H1 (cell line): ENCODE measurements at regions not wholly inside any gene's neighbourhood (a gene's known extent, or its start where the extent isn't known, plus 50 kb on each side); places are given as distances from the start of the nearest gene placed in this dataset.

Source experiments
- CTCF ChIA-PET: fragments of 300-600 bp; sonication (Branson Sonifier 250); formaldehyde crosslinking; loops from one replicate; lab custom pipeline; 2021; ENCODE audit not compliant: partially characterized antibody; lab: Charles Lee
- POLR2A ChIA-PET: fragments of 300-600 bp; sonication (Branson Sonifier 250); formaldehyde crosslinking; loops from one replicate; lab custom pipeline; 2021; ENCODE audit warnings: inconsistent platforms; ENCODE audit not compliant: partially characterized antibody; lab: Charles Lee
- DNase-seq, 2 experiments: peaks; one replicate each; pipeline versions ENCODE4 v3.0.0 to v3.0.0-alpha.2; 2010 to 2022; ENCODE audit warnings: low spot score in 2 of 2, low read depth in 1 of 2, mixed read lengths in 1 of 2
- FAIRE-seq: peaks from 2 replicates; lab custom pipeline; 2011; peaks lifted over from hg19 to GRCh38; lab: Jason Lieb, UNC
- H2AFZ ChIP-seq: 2 replicates; pipeline ENCODE4 v1.8.1; 2012; ENCODE audit warnings: low read length, inconsistent platforms
- H2AK5ac ChIP-seq: 2 replicates; pipeline ENCODE4 v1.6.1; 2013; ENCODE audit warnings: low read depth, low read length
- H2BK120ac ChIP-seq: replicated peaks from 2 replicates; pipeline ENCODE3; 2013; ENCODE audit warnings: low read depth, low read length, inconsistent platforms
- H2BK12ac ChIP-seq: 2 replicates; pipeline ENCODE4 v1.6.1; 2013; ENCODE audit warnings: low read depth, low read length
- H2BK15ac ChIP-seq: 2 replicates; pipeline ENCODE4 v1.6.1; 2013; ENCODE audit warnings: low read length
- H2BK20ac ChIP-seq: 2 replicates; pipeline ENCODE4 v1.6.1; 2013; ENCODE audit warnings: low read length
- H2BK5ac ChIP-seq: 2 replicates; pipeline ENCODE4 v1.6.1; 2013; ENCODE audit warnings: low read depth, low read length
- H3K14ac ChIP-seq: 2 replicates; pipeline ENCODE4 v1.6.1; 2013; ENCODE audit warnings: inconsistent platforms; ENCODE audit not compliant: insufficient read length
- H3K18ac ChIP-seq: 2 replicates; pipeline ENCODE4 v1.6.1; 2013; ENCODE audit warnings: low read length; ENCODE audit errors: extremely low read depth
- H3K23ac ChIP-seq: 2 replicates; pipeline ENCODE4 v1.6.1; 2013; ENCODE audit warnings: inconsistent platforms; ENCODE audit not compliant: insufficient read length
- H3K23me2 ChIP-seq: 2 replicates; pipeline ENCODE4 v1.6.1; 2013; ENCODE audit warnings: low read depth, low read length
- H3K27ac ChIP-seq: 2 replicates; pipeline ENCODE4 v1.6.1; 2011; ENCODE audit warnings: low read depth, low read length, inconsistent platforms
- H3K27me3 ChIP-seq, 4 experiments: replicated peaks in 1 of 4; 1 replicate in 1 of 4; 2 replicates in 3 of 4; pipeline versions ENCODE4 v1.6.1 to v1.8.1; 2011 to 2013; ENCODE audit warnings: low read length in 3 of 4, mild to moderate bottlenecking in 3 of 4, inconsistent platforms in 2 of 4, mixed read lengths in 2 of 4, moderate library complexity in 1 of 4; ENCODE audit not compliant: control insufficient read depth in 3 of 4, insufficient read depth in 3 of 4; ENCODE audit errors: extremely low read depth in 1 of 4
- H3K36me3 ChIP-seq, 4 experiments: 2 replicates each; pipeline versions ENCODE4 v1.6.1 to v1.8.1; 2011 to 2013; ENCODE audit warnings: mild to moderate bottlenecking in 4 of 4, low read length in 3 of 4, moderate library complexity in 2 of 4, control low read depth in 1 of 4, inconsistent platforms in 1 of 4; ENCODE audit not compliant: insufficient read depth in 4 of 4, control insufficient read depth in 2 of 4
- H3K4ac ChIP-seq: replicated peaks from 2 replicates; pipeline ENCODE3; 2013; ENCODE audit warnings: low read length, low read depth, mixed read lengths, inconsistent platforms; ENCODE audit not compliant: insufficient read length
- H3K4me1 ChIP-seq, 4 experiments: replicated peaks in 1 of 4; 1 replicate in 1 of 4; 2 replicates in 3 of 4; pipeline versions ENCODE4 v1.6.1 to v1.8.1; 2011 to 2013; ENCODE audit warnings: low read length in 3 of 4, inconsistent platforms in 2 of 4, mixed read lengths in 1 of 4; ENCODE audit not compliant: insufficient read depth in 4 of 4, control insufficient read depth in 3 of 4
- H3K4me2 ChIP-seq, 2 experiments: 2 replicates each; pipeline versions ENCODE4 v1.6.1 to v1.8.1; 2011 to 2013; ENCODE audit warnings: low read depth in 2 of 2, low read length in 2 of 2, control low read depth in 1 of 2, inconsistent platforms in 1 of 2, mild to moderate bottlenecking in 1 of 2; ENCODE audit not compliant: insufficient read depth in 1 of 2
- H3K4me3 ChIP-seq, 4 experiments: fragments of 200-600, 300-600 bp in 1 of 4; sonication (generic), shearing (Covaris generic), sonication (Bioruptor Twin) in 1 of 4; 2 replicates each; pipeline versions ENCODE4 v1.5.1 to v1.8.1; 2011 to 2016; ENCODE audit warnings: low read length in 4 of 4, low read depth in 3 of 4, control low read depth in 2 of 4, inconsistent platforms in 2 of 4, mild to moderate bottlenecking in 2 of 4, mixed read lengths in 1 of 4, moderate library complexity in 1 of 4; ENCODE audit not compliant: insufficient read depth in 2 of 4; ENCODE audit errors: extremely low read depth in 1 of 4
- H3K56ac ChIP-seq: replicated peaks from 2 replicates; pipeline ENCODE3; 2013; ENCODE audit warnings: low read depth, mild to moderate bottlenecking, mixed read lengths, low read length, inconsistent platforms; ENCODE audit not compliant: insufficient read length
- H3K79me1 ChIP-seq: 2 replicates; pipeline ENCODE4 v1.6.1; 2013; ENCODE audit warnings: low read depth, low read length, control low read depth
- H3K79me2 ChIP-seq, 2 experiments: 2 replicates each; pipeline versions ENCODE4 v1.6.1 to v1.8.1; 2012 to 2013; ENCODE audit warnings: low read length in 2 of 2, mild to moderate bottlenecking in 2 of 2, inconsistent platforms in 1 of 2; ENCODE audit not compliant: insufficient read depth in 2 of 2, control insufficient read depth in 1 of 2
- H3K9ac ChIP-seq, 4 experiments: replicated peaks in 1 of 4; 1 replicate in 1 of 4; 2 replicates in 3 of 4; pipeline versions ENCODE4 v1.6.1 to v1.8.1; 2011 to 2013; ENCODE audit warnings: low read depth in 3 of 4, low read length in 3 of 4, control low read depth in 2 of 4, mild to moderate bottlenecking in 2 of 4, moderate library complexity in 2 of 4, inconsistent platforms in 1 of 4; ENCODE audit errors: extremely low read depth in 1 of 4
- H3K9me3 ChIP-seq, 2 experiments: 2 replicates each; pipeline versions ENCODE4 v1.6.1 to v1.8.1; 2012 to 2013; ENCODE audit warnings: mild to moderate bottlenecking in 2 of 2, moderate library complexity in 2 of 2, control low read depth in 1 of 2, inconsistent platforms in 1 of 2, low read depth in 1 of 2, low read length in 1 of 2, mixed read lengths in 1 of 2; ENCODE audit not compliant: insufficient read depth in 2 of 2
- H4K20me1 ChIP-seq, 2 experiments: replicated peaks in 1 of 2; 2 replicates each; pipeline versions ENCODE3 to v1.8.1; 2011 to 2013; ENCODE audit warnings: inconsistent platforms in 2 of 2, low read length in 2 of 2, mild to moderate bottlenecking in 1 of 2; ENCODE audit not compliant: insufficient read depth in 2 of 2, control insufficient read depth in 1 of 2
- H4K5ac ChIP-seq: 2 replicates; pipeline ENCODE4 v1.6.1; 2013; ENCODE audit warnings: low read length, low read depth, mixed read lengths, inconsistent platforms; ENCODE audit not compliant: insufficient read length
- H4K8ac ChIP-seq: 2 replicates; pipeline ENCODE4 v1.8.0; 2013; ENCODE audit warnings: mild to moderate bottlenecking, moderate library complexity, low read length, inconsistent platforms; ENCODE audit not compliant: insufficient read depth; ENCODE audit errors: extremely low read depth
- H4K91ac ChIP-seq: replicated peaks from 2 replicates; pipeline ENCODE3; 2013; ENCODE audit warnings: low read length, mixed read lengths, inconsistent platforms; ENCODE audit not compliant: insufficient read length
- BCL11A ChIP-seq, 2 experiments: IDR thresholded peaks; one replicate each; pipeline ENCODE4 v1.6.1; 2011; ENCODE audit warnings: low read depth in 2 of 2, low read length in 2 of 2, mild to moderate bottlenecking in 2 of 2
- EZH2 ChIP-seq: fragments of 200-600 bp; sonication (generic); IDR thresholded peaks from 2 replicates; pipeline ENCODE4 v1.7.1; 2012; ENCODE audit warnings: low read depth, mild to moderate bottlenecking, moderate library complexity, low read length, inconsistent platforms; ENCODE audit not compliant: severe bottlenecking
- POLR2AphosphoS5 ChIP-seq: IDR thresholded peaks from 2 replicates; pipeline ENCODE4 v1.6.1; 2011; ENCODE audit warnings: low read depth, low read length
- SP1 ChIP-seq: IDR thresholded peaks from 2 replicates; pipeline ENCODE4 v1.6.1; 2011; ENCODE audit warnings: low read depth, low read length
- SUZ12 ChIP-seq: fragments of 200-600 bp; sonication (generic); IDR thresholded peaks from 2 replicates; pipeline ENCODE4 v1.6.1; 2012; ENCODE audit warnings: mild to moderate bottlenecking, inconsistent platforms, low read length, moderate library complexity, mixed read lengths
- ZNF274 ChIP-seq: IDR thresholded peaks from 2 replicates; pipeline ENCODE4 v1.7.0; 2012; ENCODE audit warnings: low read length, borderline replicate concordance; ENCODE audit errors: extremely low read depth
- WGBS, 2 experiments: shearing (Covaris generic) in 1 of 2; methylation state at CpG; one replicate each; pipeline versions ENCODE4 v1.1.6 to v1.1.7; 2013 to 2015; ENCODE audit warnings: low lambda C conversion rate in 2 of 2, mixed read lengths in 2 of 2, inconsistent platforms in 1 of 2, low coverage in 1 of 2, missing lambda C conversion rate in 1 of 2; ENCODE audit not compliant: insufficient replicate concordance in 2 of 2, insufficient coverage in 1 of 2, insufficient read length in 1 of 2; ENCODE audit errors: extremely low coverage in 1 of 2, missing lambda C conversion rate in 1 of 2; 5-methylcytosine and 5-hydroxymethylcytosine counted together

GRCh38 chr20:63140514-63141433 is 75.2 kb downstream of the YTHDF1 start:
- POLR2A ChIA-PET, result no interaction called here
- Histone ChIP-seq H3K79me1 (no peaks in the 10 kb centered on the region), H2BK20ac (no peak overlapping the region), H2AFZ (no peak overlapping the region), H3K36me3 (no peaks in the 10 kb centered on the region), H4K91ac (no peak overlapping the region), H4K5ac (no peak overlapping the region), H4K8ac (no peak overlapping the region), H2BK120ac (no peak overlapping the region), H2BK5ac (no peak overlapping the region), H3K4me1 (no peaks in the 10 kb centered on the region), H2BK15ac (no peak overlapping the region), H3K4me3 (no peak overlapping the region), H3K56ac (no peak overlapping the region), H3K23ac (no peak overlapping the region), H4K20me1 (no peaks in the 10 kb centered on the region), H3K27ac (no peak overlapping the region), H3K4me2 (no peak overlapping the region), H3K4ac (no peak overlapping the region), H2BK12ac (no peak overlapping the region), H3K9ac (no peak overlapping the region), H3K18ac (no peak overlapping the region), H3K14ac (no peak overlapping the region), H3K9me3 (peaks cover 3 to 8% of the 10 kb centered on the region in 2 experiments; a peak in 2 of 4 replicates), H3K79me2 (no peaks in the 10 kb centered on the region), H3K27me3 (peaks cover 0 to 2% (median 0%) of the 10 kb centered on the region in 4 experiments; a peak in 1 of 7 replicates), H3K23me2 (no peaks in the 10 kb centered on the region), H2AK5ac (no peak overlapping the region)
- CTCF ChIA-PET, result interaction anchor here (0.7 kb wide), 1 partner anchor 21 kb away, joined by 5 read pairs; no protein-coding TSS in a partner anchor
- DNase-seq (no peak), FAIRE-seq (no peak)
- WGBS, 2 experiments, result 91% methylated on average over 24 of the region's 24 CpGs; no CpG with 5 or more reads in 1 of the 2 experiments
- TF ChIP-seq EZH2, result no peak
- no peak for TF ChIP-seq SUZ12
- no peak for TF ChIP-seq POLR2AphosphoS5
- TF ChIP-seq BCL11A (IDR thresholded peaks at IDR 0.05; ENCODE audit: low read depth in 2 of 2, low read length in 2 of 2), result no peak
- TF ChIP-seq SP1, result no peak
- TF ChIP-seq ZNF274, result no peak
